Stomach (tissue), 4 donors: ENCODE measurements at regions not wholly inside any gene's neighbourhood (a gene's known extent, or its start where the extent isn't known, plus 50 kb on each side); places are given as distances from the start of the nearest gene placed in this dataset.

Experiments
- EP300 ChIP-seq: sonication (generic); formaldehyde crosslinking; IDR thresholded peaks from one replicate; pipeline ENCODE4 v1.6.1; 2017; ENCODE audit warnings: antibody characterized with exemption
- TF ChIP-seq, protein P1 (sequence below), 7 experiments: fragments of 450-650 bp in 4 of 7; fragments of 200-600 bp in 3 of 7; sonication (generic) in 3 of 7; IDR thresholded peaks; one replicate each; pipeline ENCODE4 v1.5.1; 2016 to 2019; ENCODE audit warnings: antibody characterized with exemption in 7 of 7, control low read depth in 2 of 7, mild to moderate bottlenecking in 1 of 7

DNA sequence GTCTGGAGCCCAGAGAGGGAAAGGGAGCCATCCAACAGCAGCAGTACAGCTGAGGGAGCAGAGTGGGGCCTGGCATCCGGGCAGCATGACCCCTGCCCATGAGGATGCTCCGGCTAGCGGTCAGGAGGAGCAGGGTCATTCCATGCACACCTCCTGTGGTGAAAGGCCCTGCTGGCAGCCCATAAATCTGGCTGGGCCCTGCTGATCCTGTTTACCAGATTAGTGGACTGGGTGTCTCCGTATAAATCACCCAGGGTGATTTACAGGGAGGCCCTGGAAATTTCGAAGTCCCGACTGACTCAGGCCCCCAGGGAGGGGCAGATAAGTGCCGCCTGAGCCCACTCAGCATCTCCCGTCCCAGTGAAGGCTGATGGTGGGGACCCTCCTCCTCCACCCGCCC, 117.6 kb upstream of the HAND1 start:
- TF ChIP-seq, protein P1, sequence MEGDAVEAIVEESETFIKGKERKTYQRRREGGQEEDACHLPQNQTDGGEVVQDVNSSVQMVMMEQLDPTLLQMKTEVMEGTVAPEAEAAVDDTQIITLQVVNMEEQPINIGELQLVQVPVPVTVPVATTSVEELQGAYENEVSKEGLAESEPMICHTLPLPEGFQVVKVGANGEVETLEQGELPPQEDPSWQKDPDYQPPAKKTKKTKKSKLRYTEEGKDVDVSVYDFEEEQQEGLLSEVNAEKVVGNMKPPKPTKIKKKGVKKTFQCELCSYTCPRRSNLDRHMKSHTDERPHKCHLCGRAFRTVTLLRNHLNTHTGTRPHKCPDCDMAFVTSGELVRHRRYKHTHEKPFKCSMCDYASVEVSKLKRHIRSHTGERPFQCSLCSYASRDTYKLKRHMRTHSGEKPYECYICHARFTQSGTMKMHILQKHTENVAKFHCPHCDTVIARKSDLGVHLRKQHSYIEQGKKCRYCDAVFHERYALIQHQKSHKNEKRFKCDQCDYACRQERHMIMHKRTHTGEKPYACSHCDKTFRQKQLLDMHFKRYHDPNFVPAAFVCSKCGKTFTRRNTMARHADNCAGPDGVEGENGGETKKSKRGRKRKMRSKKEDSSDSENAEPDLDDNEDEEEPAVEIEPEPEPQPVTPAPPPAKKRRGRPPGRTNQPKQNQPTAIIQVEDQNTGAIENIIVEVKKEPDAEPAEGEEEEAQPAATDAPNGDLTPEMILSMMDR (IDR thresholded peaks at IDR 0.05) = no peak
- no peak for TF ChIP-seq EP300
